IMR-90 (cell line): ENCODE measurements at regions not wholly inside any gene's neighbourhood (a gene's known extent, or its start where the extent isn't known, plus 50 kb on each side); places are given as distances from the start of the nearest gene placed in this dataset.

Experiments used
- ATAC-seq: fragments of 200-7000 bp; cut with Tn5 transposase; 2 replicates; pipeline ENCODE4 v1.9.1; 2020; ENCODE audit warnings: low read depth, mild to moderate bottlenecking, moderate library complexity
- BruUV-seq: library from RNA; stranded (reverse); fragments of 400-500 nt; replicated peaks from 2 replicates; lab custom pipeline; 2021; lab: Mats Ljungman, UMichigan
- CTCF ChIA-PET: fragments of 300-600 bp; formaldehyde crosslinking; extraction: SDS; loops from one replicate; lab custom pipeline; 2021; ENCODE audit warnings: antibody characterized with exemption; lab: Yijun Ruan, JAX
- POLR2A ChIA-PET: fragments of 300-600 bp; sonication (Branson Sonifier 250); formaldehyde crosslinking; loops from one replicate; lab custom pipeline; 2022; ENCODE audit warnings: antibody characterized with exemption; ENCODE audit not compliant: unreplicated experiment; lab: Charles Lee
- DNase-seq: peaks from one replicate; pipeline ENCODE4 v3.0.0; 2013
- H2AFZ ChIP-seq: replicated peaks from 2 replicates; pipeline ENCODE3; 2013; ENCODE audit warnings: low read length, mild to moderate bottlenecking; ENCODE audit not compliant: poor library complexity
- H2AK5ac ChIP-seq: 2 replicates; pipeline ENCODE4 v1.6.1; 2013; ENCODE audit warnings: low read depth, low read length, inconsistent platforms
- H2AK9ac ChIP-seq: replicated peaks from 2 replicates; pipeline ENCODE3; 2013; ENCODE audit warnings: mild to moderate bottlenecking, low read depth, low read length, moderate library complexity; ENCODE audit not compliant: poor library complexity
- H2BK120ac ChIP-seq: 2 replicates; pipeline ENCODE4 v1.6.1; 2013; ENCODE audit warnings: low read depth, low read length, inconsistent platforms
- H2BK15ac ChIP-seq: 3 replicates; pipeline ENCODE4 v1.6.1; 2013; ENCODE audit warnings: low read depth, low read length, inconsistent platforms
- H2BK20ac ChIP-seq: 2 replicates; pipeline ENCODE4 v1.6.1; 2013; ENCODE audit warnings: low read depth, mild to moderate bottlenecking, inconsistent platforms, low read length, moderate library complexity
- H2BK5ac ChIP-seq: 2 replicates; pipeline ENCODE4 v1.6.1; 2013; ENCODE audit warnings: mild to moderate bottlenecking, low read depth, low read length, inconsistent platforms; ENCODE audit not compliant: poor library complexity, severe bottlenecking
- H3K14ac ChIP-seq: replicated peaks from 2 replicates; pipeline ENCODE4 v1.6.1; 2013; ENCODE audit warnings: low read depth, low read length, inconsistent platforms
- H3K18ac ChIP-seq: 2 replicates; pipeline ENCODE4 v1.6.1; 2013; ENCODE audit warnings: low read depth, low read length, control low read depth
- H3K23ac ChIP-seq: 2 replicates; pipeline ENCODE4 v1.6.1; 2013; ENCODE audit warnings: low read depth, low read length, inconsistent platforms
- H3K27ac ChIP-seq: 2 replicates; pipeline ENCODE4 v1.5.1; 2013; ENCODE audit warnings: mild to moderate bottlenecking, control low read depth, low read length; ENCODE audit not compliant: insufficient read depth
- H3K27me3 ChIP-seq: 2 replicates; pipeline ENCODE4 v1.6.1; 2013; ENCODE audit warnings: low read length; ENCODE audit not compliant: control insufficient read depth, insufficient read depth
- H3K36me3 ChIP-seq: 2 replicates; pipeline ENCODE4 v1.6.1; 2013; ENCODE audit warnings: low read length, mixed read lengths; ENCODE audit not compliant: control insufficient read depth, insufficient read depth
- H3K4ac ChIP-seq: 2 replicates; pipeline ENCODE4 v1.6.1; 2013; ENCODE audit warnings: low read depth, low read length, inconsistent platforms
- H3K4me1 ChIP-seq: 2 replicates; pipeline ENCODE4 v1.6.1; 2013; ENCODE audit warnings: low read length, mixed read lengths; ENCODE audit not compliant: control insufficient read depth, insufficient read depth
- H3K4me2 ChIP-seq: 2 replicates; pipeline ENCODE4 v1.6.1; 2013; ENCODE audit warnings: low read depth, mild to moderate bottlenecking, control low read depth, low read length, moderate library complexity
- H3K4me3 ChIP-seq: 2 replicates; pipeline ENCODE4 v1.5.1; 2013; ENCODE audit warnings: low read depth, mild to moderate bottlenecking, control low read depth, low read length, moderate library complexity; ENCODE audit not compliant: insufficient read depth
- H3K56ac ChIP-seq: 2 replicates; pipeline ENCODE4 v1.6.1; 2013; ENCODE audit warnings: low read length, inconsistent platforms; ENCODE audit not compliant: insufficient read depth; ENCODE audit errors: extremely low read depth
- H3K79me1 ChIP-seq, 2 experiments: 2 replicates each; pipeline ENCODE4 v1.6.1; 2013; ENCODE audit warnings: low read length in 2 of 2, inconsistent platforms in 1 of 2, low read depth in 1 of 2
- H3K9ac ChIP-seq: 2 replicates; pipeline ENCODE4 v1.6.1; 2013; ENCODE audit warnings: low read depth, low read length, control low read depth
- H3K9me1 ChIP-seq: 2 replicates; pipeline ENCODE4 v1.6.1; 2013; ENCODE audit warnings: low read length, inconsistent platforms; ENCODE audit not compliant: insufficient read depth
- H3K9me3 ChIP-seq: 2 replicates; pipeline ENCODE4 v1.6.1; 2013; ENCODE audit warnings: low read length; ENCODE audit not compliant: control insufficient read depth, insufficient read depth
- H4K20me1 ChIP-seq: 2 replicates; pipeline ENCODE4 v1.6.1; 2013; ENCODE audit warnings: low read length, inconsistent platforms; ENCODE audit not compliant: insufficient read depth
- H4K5ac ChIP-seq: 2 replicates; pipeline ENCODE4 v1.6.1; 2013; ENCODE audit warnings: mild to moderate bottlenecking, low read depth, low read length, control low read depth
- H4K8ac ChIP-seq, 2 experiments: 2 replicates each; pipeline ENCODE4 v1.6.1; 2013; ENCODE audit warnings: low read depth in 2 of 2, low read length in 2 of 2, control low read depth in 1 of 2, inconsistent platforms in 1 of 2
- H4K91ac ChIP-seq: 2 replicates; pipeline ENCODE4 v1.6.1; 2013; ENCODE audit warnings: low read depth, low read length, inconsistent platforms; ENCODE audit not compliant: insufficient read depth
- CEBPB ChIP-seq: IDR thresholded peaks from 2 replicates; pipeline ENCODE4 v1.6.1; 2012; ENCODE audit warnings: low read depth, low read length, improper control_type of control experiment
- CHD1 ChIP-seq: IDR thresholded peaks from 2 replicates; pipeline ENCODE4 v1.6.1; 2012; ENCODE audit warnings: low read depth, low read length, improper control_type of control experiment
- CTCF ChIP-seq: conservative IDR thresholded peaks from 2 replicates; pipeline ENCODE4 v1.5.1; 2012; ENCODE audit warnings: mild to moderate bottlenecking, low read depth, low read length, improper control_type of control experiment
- ELK1 ChIP-seq: fragments of 150-350 bp; IDR thresholded peaks from 2 replicates; pipeline ENCODE4 v1.6.1; 2016; ENCODE audit warnings: low read depth, mild to moderate bottlenecking, low read length, moderate library complexity, borderline replicate concordance
- MXI1 ChIP-seq: IDR thresholded peaks from 2 replicates; pipeline ENCODE4 v1.6.1; 2012; ENCODE audit warnings: low read depth, mild to moderate bottlenecking, low read length, moderate library complexity, borderline replicate concordance
- RFX5 ChIP-seq: IDR thresholded peaks from 2 replicates; pipeline ENCODE4 v1.8.0; 2012; ENCODE audit warnings: low read depth, mild to moderate bottlenecking, low read length, moderate library complexity
- SMC3 ChIP-seq: fragments of 150-350 bp; IDR thresholded peaks from 2 replicates; pipeline ENCODE4 v1.6.1; 2016; ENCODE audit warnings: low read depth, mild to moderate bottlenecking, antibody characterized with exemption, low read length, moderate library complexity
- USF2 ChIP-seq: fragments of 150-350 bp; IDR thresholded peaks from 2 replicates; pipeline ENCODE4 v1.6.1; 2017; ENCODE audit warnings: mild to moderate bottlenecking, antibody characterized with exemption, low read length, low read depth
- WGBS, 2 experiments: methylation state at CpG; one replicate each; pipeline versions ENCODE4 v1.1.5 to v1.1.7; 2013; ENCODE audit warnings: missing lambda C conversion rate in 2 of 2; ENCODE audit not compliant: insufficient read length in 1 of 2; ENCODE audit errors: extremely low coverage in 2 of 2; 5-methylcytosine and 5-hydroxymethylcytosine counted together
- dilution Hi-C: fragments of 300-500 bp; cut with HindIII; formaldehyde crosslinking; loops from one replicate; pipeline ENCODE4 v1.14.3; 2018; ENCODE audit warnings: low sequenced_read_pairs; ENCODE audit not compliant: unreplicated experiment
- in situ Hi-C: fragments of 300-500 bp; cut with MboI; formaldehyde crosslinking; loops from 3 replicates; pipeline ENCODE4 v1.14.3; 2019; ENCODE audit warnings: low sequenced_read_pairs, inconsistent platforms, mixed read lengths
- intact Hi-C: fragments of 100-400 bp; cut with micrococcal nuclease; formaldehyde crosslinking; loops from 2 replicates; pipeline ENCODE4 v1.10.0; 2022

DNA sequence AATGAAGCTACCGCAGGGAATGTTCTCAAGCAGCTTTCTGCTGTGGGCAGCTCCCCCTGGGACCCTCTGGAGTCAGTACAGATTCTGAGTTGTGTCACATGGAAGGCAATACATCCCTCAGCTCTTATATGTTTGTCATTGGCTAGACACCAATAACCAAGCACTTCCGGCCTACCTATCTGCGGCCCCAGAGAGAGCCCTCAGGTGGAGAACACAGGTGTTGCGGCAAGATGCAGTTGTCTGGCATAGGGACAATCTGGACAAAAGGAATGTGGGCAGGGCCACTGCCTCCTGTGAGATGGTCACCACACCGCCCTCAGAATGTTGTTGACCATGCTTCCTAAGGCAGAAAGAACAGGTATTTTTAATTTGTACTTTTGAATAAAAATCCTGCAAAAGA is 118.7 kb downstream of the BRMS1L start:
- Histone ChIP-seq H2BK20ac (no peak overlapping the region), H3K27me3 (no peaks in the 10 kb centered on the region), H2AK5ac (no peak overlapping the region), H3K4me3 (no peak overlapping the region), H3K9ac (no peak overlapping the region), H4K20me1 (no peaks in the 10 kb centered on the region), H3K4ac (no peak overlapping the region), H4K5ac (no peak overlapping the region), H3K9me3 (no peaks in the 10 kb centered on the region), H4K8ac (no peak overlapping the region), H2AFZ (no peak overlapping the region), H2BK120ac (no peak overlapping the region), H4K91ac (no peak overlapping the region), H3K9me1 (no peaks in the 10 kb centered on the region), H3K18ac (no peak overlapping the region), H2AK9ac (no peak overlapping the region), H3K4me1 (no peaks in the 10 kb centered on the region), H3K4me2 (no peak overlapping the region), H3K36me3 (no peaks in the 10 kb centered on the region), H2BK5ac (no peak overlapping the region), H3K27ac (no peak overlapping the region), H3K23ac (no peak overlapping the region), H2BK15ac (no peak overlapping the region), H3K56ac (no peak overlapping the region), H3K14ac (no peak overlapping the region), H3K79me1 (no peaks in the 10 kb centered on the region)
- ChIA-PET CTCF (no interaction called here), POLR2A (no interaction called here)
- ATAC-seq (no peak), DNase-seq (no peak)
- BruUV-seq: no TSS peak
- in situ Hi-C loops: no loop called here
- dilution Hi-C loops: no loop called here
- intact Hi-C loops: no loop called here
- WGBS, 2 experiments: no CpG with 5 or more reads among the region's 5 CpGs
- TF ChIP-seq CEBPB (no peak), CTCF (no peak), RFX5 (no peak), MXI1 (no peak), CHD1 (no peak), USF2 (no peak), ELK1 (no peak), SMC3 (no peak)
